Thyroid gland (tissue), 4 donors: ENCODE measurements at regions not wholly inside any gene's neighbourhood (a gene's known extent, or its start where the extent isn't known, plus 50 kb on each side); places are given as distances from the start of the nearest gene placed in this dataset.

Experiments used
- CTCF ChIP-seq, 6 experiments: fragments of 200-600 bp in 3 of 6; fragments of 450-650 bp in 3 of 6; sonication (generic) in 3 of 6; IDR thresholded peaks; one replicate each; pipeline ENCODE4 v1.5.1; 2016 to 2019; ENCODE audit warnings: antibody characterized with exemption in 6 of 6, mild to moderate bottlenecking in 2 of 6, inconsistent platforms in 1 of 6, moderate library complexity in 1 of 6
- POLR2A ChIP-seq, 2 donors: fragments of 450-650 bp; IDR thresholded peaks; one replicate each; pipeline ENCODE4 v1.6.1; 2017; ENCODE audit warnings: antibody characterized with exemption in 2 of 2, mild to moderate bottlenecking in 2 of 2, moderate library complexity in 1 of 2

DNA sequence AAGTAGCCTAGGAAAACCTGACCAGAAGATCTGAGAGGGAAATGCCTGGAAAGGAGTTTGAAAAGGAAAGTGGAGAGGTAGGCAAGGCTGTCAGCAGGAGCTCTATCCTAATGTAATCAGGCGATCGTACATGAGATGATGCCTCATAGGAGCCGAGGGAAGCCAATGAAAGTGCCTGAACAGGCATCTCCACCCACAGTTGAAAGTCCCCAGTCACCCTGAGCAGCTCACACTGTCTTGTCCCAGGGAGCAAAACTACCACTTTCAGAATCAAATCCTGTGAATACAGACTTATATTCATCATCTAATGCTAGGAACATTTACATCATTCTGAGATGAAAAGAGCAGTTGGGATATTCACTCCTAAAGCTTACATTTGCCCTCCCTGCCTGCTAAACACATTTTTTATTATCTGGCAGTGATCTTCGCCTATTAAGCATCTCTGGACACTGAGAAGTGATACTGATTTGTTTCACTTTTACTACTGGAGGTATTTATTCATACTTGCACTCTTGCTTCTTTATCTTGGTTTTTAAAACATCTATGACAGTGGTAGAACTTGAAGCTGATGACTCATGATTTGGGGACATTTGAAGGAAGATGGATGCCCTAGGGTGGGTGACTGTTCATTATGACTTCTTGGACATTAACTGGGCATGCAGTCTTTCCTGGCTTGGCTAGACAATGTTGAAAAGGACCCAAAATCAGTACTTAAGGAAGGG lies 221.6 kb downstream of the SEC16B start:
- TF ChIP-seq CTCF (IDR thresholded peaks at IDR 0.05) (no peak), POLR2A (IDR thresholded peaks at IDR 0.05) (no peak)
